Activated naive CD4-positive, alpha-beta T cell treated with anti-CD3 and anti-CD28 coated beads, Interleukin-2, amount 10 ng/mL, durations not matched to agents 7 days and 5 days (primary cell): ENCODE measurements at regions not wholly inside any gene's neighbourhood (a gene's known extent, or its start where the extent isn't known, plus 50 kb on each side); places are given as distances from the start of the nearest gene placed in this dataset.

Source experiments
- CTCF ChIA-PET: fragments of 350-600 bp; sonication (Branson Sonifier 250); formaldehyde crosslinking; loops from one replicate; lab custom pipeline; 2021; ENCODE audit warnings: antibody characterized with exemption; lab: Charles Lee
- DNase-seq: peaks from one replicate; pipeline ENCODE4 v3.0.0-alpha.2; 2020
- H3K27ac Mint-ChIP-seq: one replicate; pipeline ENCODE4 v1.8.0; 2021; ENCODE audit warnings: mild to moderate bottlenecking, moderate library complexity, mixed read lengths
- H3K27me3 Mint-ChIP-seq: one replicate; pipeline ENCODE4 v1.8.0; 2021; ENCODE audit warnings: mild to moderate bottlenecking, mixed read lengths
- H3K36me3 Mint-ChIP-seq: one replicate; pipeline ENCODE4 v1.8.0; 2021; ENCODE audit warnings: mixed read lengths
- H3K4me1 Mint-ChIP-seq: one replicate; pipeline ENCODE4 v1.8.0; 2021; ENCODE audit warnings: mixed read lengths
- H3K4me3 Mint-ChIP-seq: one replicate; pipeline ENCODE4 v1.8.0; 2021; ENCODE audit warnings: mild to moderate bottlenecking, moderate library complexity, mixed read lengths
- H3K9me3 Mint-ChIP-seq: one replicate; pipeline ENCODE4 v1.8.0; 2021; ENCODE audit warnings: mixed read lengths

- no peak for DNase-seq
- CTCF ChIA-PET: no interaction called here
- Mint-ChIP-seq H3K4me1 (no peaks in the 10 kb centered on the region), H3K36me3 (no peaks in the 10 kb centered on the region), H3K27me3 (no peaks in the 10 kb centered on the region), H3K27ac (no peak overlapping the region), H3K9me3 (no peaks in the 10 kb centered on the region), H3K4me3 (no peak overlapping the region)
These were observed 381.7 kb downstream of the GPAM start for GRCh38 chr10:111801841-111802240.

DNA sequence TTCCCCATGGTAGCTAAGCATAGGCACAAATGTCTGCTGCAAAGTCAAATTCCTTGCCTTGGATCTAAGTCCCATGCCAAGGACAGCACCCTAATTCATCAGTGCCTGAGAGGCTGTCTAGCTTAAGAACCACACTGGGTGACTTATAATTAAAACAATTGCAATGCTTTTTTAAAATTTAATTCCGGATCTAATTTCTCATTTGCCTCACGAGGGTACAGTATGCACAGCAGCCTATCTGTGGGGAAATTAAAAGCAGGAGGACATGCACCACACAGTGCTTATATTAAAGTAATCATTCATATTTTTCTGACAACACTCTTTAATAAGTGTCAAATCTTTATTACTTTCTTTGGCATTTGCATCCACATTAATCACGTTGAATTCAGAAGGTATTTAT, 378.8 kb downstream of the GPAM start:
- Mint-ChIP-seq H3K36me3 (no peaks in the 10 kb centered on the region), H3K9me3 (no peaks in the 10 kb centered on the region), H3K4me3 (no peak overlapping the region), H3K4me1 (no peaks in the 10 kb centered on the region), H3K27me3 (no peaks in the 10 kb centered on the region), H3K27ac (no peak overlapping the region)
- no peak for DNase-seq
- CTCF ChIA-PET: no interaction called here

GRCh38 chr10:111811517-111811916, 372.0 kb downstream of the GPAM start:
- Mint-ChIP-seq H3K36me3 (no peaks in the 10 kb centered on the region), H3K27ac (no peak overlapping the region), H3K27me3 (no peaks in the 10 kb centered on the region), H3K4me1 (no peaks in the 10 kb centered on the region), H3K9me3 (peaks cover 3% of the 10 kb centered on the region), H3K4me3 (no peak overlapping the region)
- DNase-seq: no peak
- CTCF ChIA-PET: no interaction called here

DNA sequence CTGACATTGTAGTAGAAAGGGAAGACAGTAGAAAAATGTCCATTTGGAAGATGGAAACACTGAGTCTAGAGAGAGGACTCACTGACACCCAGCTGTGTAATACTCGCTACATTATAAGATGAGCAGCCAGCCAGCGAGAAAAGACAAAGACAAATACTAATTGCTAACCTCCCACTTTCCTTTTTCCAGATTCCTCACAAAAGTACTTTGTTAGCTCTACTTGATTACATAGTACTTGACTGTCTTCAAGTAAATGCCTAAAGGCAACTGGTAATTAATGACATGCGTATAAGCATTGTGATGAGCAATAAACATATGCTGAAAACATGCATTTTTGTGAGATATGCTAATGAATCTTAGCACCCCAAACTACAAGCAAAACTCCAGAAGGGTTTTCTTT, 363.1 kb downstream of the GPAM start:
- H3K4me1 Mint-ChIP-seq: no peaks in the 10 kb centered on the region
- DNase-seq: no peak
- H3K27ac Mint-ChIP-seq: no peak overlapping the region
- no peaks in the 10 kb centered on the region for H3K36me3 Mint-ChIP-seq
- H3K9me3 Mint-ChIP-seq: no peaks in the 10 kb centered on the region
- CTCF ChIA-PET: no interaction called here
- no peak overlapping the region for H3K4me3 Mint-ChIP-seq
- no peaks in the 10 kb centered on the region for H3K27me3 Mint-ChIP-seq

DNA sequence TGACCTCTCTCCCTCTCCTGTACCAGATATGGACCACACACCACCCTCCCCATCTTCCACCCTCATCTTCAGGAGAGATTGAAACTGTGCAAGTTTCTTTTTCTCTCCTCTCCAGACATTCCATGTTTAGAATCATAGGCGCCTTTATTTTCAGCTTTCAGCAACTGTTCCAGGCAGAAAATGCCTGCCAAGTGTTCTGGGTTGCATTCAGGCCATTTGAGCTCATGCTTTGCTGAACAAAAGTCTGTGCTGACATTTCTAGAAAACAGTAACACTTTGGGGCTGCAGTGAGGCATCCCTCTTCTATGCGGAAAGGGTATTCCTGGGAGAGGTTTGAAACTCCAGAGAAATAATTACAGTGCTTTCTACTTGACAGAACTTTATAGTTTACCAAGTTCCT, 361.7 kb downstream of the GPAM start:
- CTCF ChIA-PET: interaction anchor here (0.6 kb wide), 1 partner anchor 9 kb away, joined by 4 read pairs; no protein-coding TSS in a partner anchor

DNA sequence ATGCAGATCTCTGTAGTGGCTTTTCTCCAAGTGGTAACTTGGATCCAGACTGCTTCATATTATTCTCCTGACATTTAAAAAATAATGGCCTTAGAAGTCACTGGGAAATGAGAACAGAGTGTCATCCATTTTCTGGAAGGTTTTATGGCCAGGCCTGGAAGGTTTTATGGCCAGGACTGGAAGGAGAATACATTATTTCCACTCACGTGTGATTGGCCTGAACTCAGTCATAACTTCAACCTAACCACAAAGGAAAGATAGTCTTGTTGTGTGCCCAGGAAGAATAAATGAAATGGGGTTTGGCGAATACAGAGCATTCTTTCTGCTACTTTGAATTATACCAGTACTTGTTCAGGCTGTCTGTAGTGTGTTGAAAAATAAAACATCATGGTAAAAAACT, 360.9 kb downstream of the GPAM start:
- H3K27me3 Mint-ChIP-seq: no peaks in the 10 kb centered on the region
- no peaks in the 10 kb centered on the region for H3K36me3 Mint-ChIP-seq
- CTCF ChIA-PET: no interaction called here
- no peak overlapping the region for H3K4me3 Mint-ChIP-seq
- no peak for DNase-seq
- no peak overlapping the region for H3K27ac Mint-ChIP-seq
- H3K9me3 Mint-ChIP-seq: no peaks in the 10 kb centered on the region
- H3K4me1 Mint-ChIP-seq: no peaks in the 10 kb centered on the region

More for the DNA sequence above, 361.7 kb downstream of the GPAM start:
- no peak for DNase-seq
- Mint-ChIP-seq H3K4me3 (no peak overlapping the region), H3K36me3 (no peaks in the 10 kb centered on the region), H3K4me1 (no peaks in the 10 kb centered on the region), H3K9me3 (no peaks in the 10 kb centered on the region), H3K27ac (no peak overlapping the region), H3K27me3 (no peaks in the 10 kb centered on the region)

- H3K36me3 Mint-ChIP-seq: no peaks in the 10 kb centered on the region
- no peaks in the 10 kb centered on the region for H3K27me3 Mint-ChIP-seq
- H3K4me1 Mint-ChIP-seq: no peaks in the 10 kb centered on the region
- no peaks in the 10 kb centered on the region for H3K9me3 Mint-ChIP-seq
- H3K27ac Mint-ChIP-seq: no peak overlapping the region
- CTCF ChIA-PET: interaction anchor here (0.6 kb wide), 1 partner anchor 60 kb away, joined by 3 read pairs; no protein-coding TSS in a partner anchor
- no peak overlapping the region for H3K4me3 Mint-ChIP-seq
- DNase-seq: no peak
These were observed 359.4 kb downstream of the GPAM start for GRCh38 chr10:111824128-111824527.

- H3K4me1 Mint-ChIP-seq: no peaks in the 10 kb centered on the region
- H3K4me3 Mint-ChIP-seq: no peak overlapping the region
- CTCF ChIA-PET: interaction anchor here (0.6 kb wide), 1 partner anchor 9 kb away, joined by 4 read pairs; no protein-coding TSS in a partner anchor
- no peaks in the 10 kb centered on the region for H3K36me3 Mint-ChIP-seq
- no peak for DNase-seq
- no peak overlapping the region for H3K27ac Mint-ChIP-seq
- H3K9me3 Mint-ChIP-seq: no peaks in the 10 kb centered on the region
- H3K27me3 Mint-ChIP-seq: no peaks in the 10 kb centered on the region
These were observed 353.2 kb downstream of the GPAM start for GRCh38 chr10:111830359-111830758.

DNA sequence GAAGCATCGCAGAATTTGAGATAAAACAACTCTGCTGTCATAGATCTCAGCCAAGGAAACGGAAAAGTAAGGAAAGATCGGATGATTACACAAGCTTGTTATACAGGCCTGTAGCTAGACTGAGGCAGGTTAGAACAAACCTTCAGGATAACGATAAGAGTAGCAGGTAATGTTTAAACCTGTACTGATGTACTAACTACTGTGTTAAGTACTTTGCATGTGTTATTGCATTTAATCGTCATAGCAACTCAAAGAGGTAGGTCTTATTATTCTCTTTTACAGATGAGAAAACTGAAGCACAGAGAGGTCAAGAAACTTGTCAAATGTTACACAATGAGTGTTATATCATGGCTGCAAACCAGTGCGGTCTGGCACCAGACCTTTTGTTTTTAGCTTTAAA, 352.5 kb downstream of the GPAM start:
- DNase-seq: no peak
- Mint-ChIP-seq H3K27me3 (no peaks in the 10 kb centered on the region), H3K4me3 (no peak overlapping the region), H3K9me3 (no peaks in the 10 kb centered on the region), H3K4me1 (no peaks in the 10 kb centered on the region), H3K27ac (no peak overlapping the region), H3K36me3 (no peaks in the 10 kb centered on the region)
- CTCF ChIA-PET: interaction anchor here (0.6 kb wide), 1 partner anchor 9 kb away, joined by 4 read pairs; no protein-coding TSS in a partner anchor

DNA sequence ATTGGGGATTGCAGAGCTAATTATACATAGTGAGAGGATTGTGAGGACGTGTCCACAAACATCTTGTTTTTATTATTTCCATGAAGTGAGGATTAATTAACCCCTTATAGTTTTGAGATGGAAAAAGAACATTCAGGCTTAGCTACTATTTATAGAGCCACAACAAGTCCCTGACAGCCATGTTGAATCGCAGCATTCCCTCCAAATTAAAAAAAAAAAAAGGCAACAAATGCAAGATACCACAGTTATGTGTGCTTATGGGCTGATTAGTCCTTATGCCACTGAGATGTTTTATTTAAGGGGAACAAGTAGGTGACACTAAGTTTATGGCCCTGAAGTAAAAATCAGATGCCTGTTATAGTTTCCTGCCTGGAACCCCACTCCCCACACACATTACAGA, 350.3 kb downstream of the GPAM start:
- CTCF ChIA-PET: no interaction called here
- H3K27me3 Mint-ChIP-seq: no peaks in the 10 kb centered on the region
- no peaks in the 10 kb centered on the region for H3K36me3 Mint-ChIP-seq
- no peak overlapping the region for H3K4me3 Mint-ChIP-seq
- H3K27ac Mint-ChIP-seq: no peak overlapping the region
- no peaks in the 10 kb centered on the region for H3K9me3 Mint-ChIP-seq
- no peaks in the 10 kb centered on the region for H3K4me1 Mint-ChIP-seq
- DNase-seq: no peak

DNA sequence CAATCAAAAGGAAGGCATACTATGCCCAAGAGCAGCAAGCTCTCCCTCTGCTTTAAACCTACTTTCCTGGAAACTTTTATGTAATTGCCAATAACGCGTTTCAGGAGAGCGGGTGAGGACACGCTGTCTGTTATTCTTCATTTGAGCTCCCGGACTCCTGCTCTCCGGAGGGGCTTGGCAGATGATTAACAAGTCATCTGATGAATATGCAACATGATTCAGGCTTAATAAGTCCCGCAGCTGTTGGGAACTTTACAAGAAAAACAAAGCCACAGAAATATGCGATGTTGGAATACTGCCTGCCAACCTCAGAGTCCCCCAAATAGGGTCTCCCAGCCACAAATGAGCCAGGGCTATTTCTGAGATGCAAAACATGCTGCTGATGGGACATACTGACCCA, 348.0 kb downstream of the GPAM start:
- CTCF ChIA-PET: no interaction called here
- no peaks in the 10 kb centered on the region for H3K9me3 Mint-ChIP-seq
- DNase-seq: no peak
- no peak overlapping the region for H3K4me3 Mint-ChIP-seq
- H3K27ac Mint-ChIP-seq: no peak overlapping the region
- no peaks in the 10 kb centered on the region for H3K27me3 Mint-ChIP-seq
- H3K36me3 Mint-ChIP-seq: no peaks in the 10 kb centered on the region
- no peaks in the 10 kb centered on the region for H3K4me1 Mint-ChIP-seq

- no peak overlapping the region for H3K4me3 Mint-ChIP-seq
- H3K36me3 Mint-ChIP-seq: no peaks in the 10 kb centered on the region
- no peaks in the 10 kb centered on the region for H3K27me3 Mint-ChIP-seq
- CTCF ChIA-PET: no interaction called here
- H3K9me3 Mint-ChIP-seq: no peaks in the 10 kb centered on the region
- no peak overlapping the region for H3K27ac Mint-ChIP-seq
- no peaks in the 10 kb centered on the region for H3K4me1 Mint-ChIP-seq
- DNase-seq: no peak
These were observed 347.5 kb downstream of the GPAM start for GRCh38 chr10:111836064-111836463.

DNA sequence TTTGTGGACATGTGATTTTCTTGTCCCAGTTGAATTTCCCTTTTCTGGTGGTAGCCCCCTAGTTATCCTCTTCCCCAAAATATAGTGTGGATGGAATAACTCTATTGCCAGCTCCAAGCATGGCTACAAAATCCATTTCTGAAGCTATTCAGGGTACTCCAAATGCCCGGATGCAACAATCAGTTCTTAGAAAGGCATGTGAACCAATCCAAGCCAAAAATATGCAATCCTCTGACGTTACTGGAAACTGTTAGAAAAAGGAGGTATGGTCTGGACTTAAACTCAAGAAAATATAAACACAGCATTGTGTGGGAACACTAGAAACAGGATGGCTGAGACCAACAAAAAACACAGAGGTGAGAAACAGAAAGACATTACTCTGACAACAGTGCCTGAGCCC, 347.0 kb downstream of the GPAM start:
- no peak overlapping the region for H3K4me3 Mint-ChIP-seq
- CTCF ChIA-PET: no interaction called here
- no peaks in the 10 kb centered on the region for H3K27me3 Mint-ChIP-seq
- H3K27ac Mint-ChIP-seq: no peak overlapping the region
- H3K36me3 Mint-ChIP-seq: no peaks in the 10 kb centered on the region
- no peaks in the 10 kb centered on the region for H3K9me3 Mint-ChIP-seq
- no peak for DNase-seq
- H3K4me1 Mint-ChIP-seq: no peaks in the 10 kb centered on the region

- CTCF ChIA-PET: no interaction called here
- Mint-ChIP-seq H3K27ac (no peak overlapping the region), H3K4me3 (no peak overlapping the region), H3K4me1 (no peaks in the 10 kb centered on the region), H3K27me3 (no peaks in the 10 kb centered on the region), H3K9me3 (no peaks in the 10 kb centered on the region), H3K36me3 (no peaks in the 10 kb centered on the region)
- no peak for DNase-seq
These were observed 346.5 kb downstream of the GPAM start for GRCh38 chr10:111837086-111837485.

DNA sequence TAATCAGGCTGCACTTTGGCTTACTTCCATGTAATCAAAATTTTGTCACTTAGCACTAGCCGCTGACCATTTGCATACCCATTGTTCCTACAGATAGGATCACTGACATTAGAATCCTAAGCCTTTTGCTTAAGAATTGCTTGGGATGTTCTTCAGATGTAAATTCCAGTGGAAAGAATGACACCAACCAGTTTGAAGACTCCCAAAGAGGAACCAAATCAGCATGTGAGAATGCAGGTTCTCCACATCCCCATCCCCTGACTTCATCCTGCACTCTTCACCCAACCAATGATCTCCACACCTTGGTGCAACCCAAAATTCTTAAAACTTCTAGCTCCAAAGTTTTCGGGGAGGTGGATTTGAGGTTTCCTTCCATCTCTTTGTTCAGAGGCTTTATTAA, 345.6 kb downstream of the GPAM start:
- no peak overlapping the region for H3K27ac Mint-ChIP-seq
- H3K4me3 Mint-ChIP-seq: no peak overlapping the region
- no peaks in the 10 kb centered on the region for H3K36me3 Mint-ChIP-seq
- no peaks in the 10 kb centered on the region for H3K4me1 Mint-ChIP-seq
- no peak for DNase-seq
- CTCF ChIA-PET: no interaction called here
- H3K27me3 Mint-ChIP-seq: no peaks in the 10 kb centered on the region
- H3K9me3 Mint-ChIP-seq: no peaks in the 10 kb centered on the region

- no peak for DNase-seq
- Mint-ChIP-seq H3K4me3 (no peak overlapping the region), H3K36me3 (no peaks in the 10 kb centered on the region), H3K9me3 (no peaks in the 10 kb centered on the region), H3K27me3 (no peaks in the 10 kb centered on the region), H3K4me1 (no peaks in the 10 kb centered on the region), H3K27ac (no peak overlapping the region)
- CTCF ChIA-PET: no interaction called here
These were observed 343.0 kb downstream of the GPAM start for GRCh38 chr10:111840546-111840945.
